Stimulated activated CD8-positive, alpha-beta memory T cell treated with anti-CD3 and anti-CD28 coated beads, Interleukin-7, amount 100 ng/mL, for 24 hours (primary cell): ENCODE measurements at regions not wholly inside any gene's neighbourhood (a gene's known extent, or its start where the extent isn't known, plus 50 kb on each side); places are given as distances from the start of the nearest gene placed in this dataset.
"Not testable (repeated sequence)": the region's sequence is repeated elsewhere in the genome, so short reads cannot be mapped to it uniquely, and the experiment has no call there.

Experiments used
- DNase-seq: peaks from one replicate; pipeline ENCODE4 v3.0.0-alpha.2; 2020; ENCODE audit warnings: low read depth

GRCh38 chr4:17008834-17009345, 110.4 kb upstream of the LDB2 start:
- DNase-seq, result no peak

- DNase-seq, result not testable (repeated sequence)
Measured at GRCh38 chr4:17003606-17004392, 105.4 kb upstream of the LDB2 start.

- DNase-seq, result no peak
Measured at GRCh38 chr4:16995451-16995850, 97.0 kb upstream of the LDB2 start.

- DNase-seq, result no peak
Measured at GRCh38 chr4:16993956-16994840, 95.8 kb upstream of the LDB2 start.

- DNase-seq, result no peak
Measured at GRCh38 chr4:16992566-16993225, 94.3 kb upstream of the LDB2 start.

- no peak for DNase-seq
Measured at GRCh38 chr4:16991450-16991849, 93.0 kb upstream of the LDB2 start.

- no peak for DNase-seq
Measured at GRCh38 chr4:16989371-16989770, 90.9 kb upstream of the LDB2 start.

GRCh38 chr4:16988814-16989213, 90.4 kb upstream of the LDB2 start:
- DNase-seq, result no peak

GRCh38 chr4:16977081-16977480, 78.6 kb upstream of the LDB2 start:
- DNase-seq, result no peak

- no peak for DNase-seq
Measured at GRCh38 chr4:16969696-16970135, 71.3 kb upstream of the LDB2 start.

GRCh38 chr4:16967722-16968121, 69.3 kb upstream of the LDB2 start:
- DNase-seq, result no peak

GRCh38 chr4:16959305-16959704, 60.9 kb upstream of the LDB2 start:
- no peak for DNase-seq

GRCh38 chr4:16952896-16953630, 54.6 kb upstream of the LDB2 start:
- DNase-seq, result no peak

GRCh38 chr4:16952462-16952871, 54.0 kb upstream of the LDB2 start:
- no peak for DNase-seq
